ENCODE measurements at regions not wholly inside any gene's neighbourhood (a gene's known extent, or its start where the extent isn't known, plus 50 kb on each side); places are given as distances from the start of the nearest gene placed in this dataset.

DNA sequence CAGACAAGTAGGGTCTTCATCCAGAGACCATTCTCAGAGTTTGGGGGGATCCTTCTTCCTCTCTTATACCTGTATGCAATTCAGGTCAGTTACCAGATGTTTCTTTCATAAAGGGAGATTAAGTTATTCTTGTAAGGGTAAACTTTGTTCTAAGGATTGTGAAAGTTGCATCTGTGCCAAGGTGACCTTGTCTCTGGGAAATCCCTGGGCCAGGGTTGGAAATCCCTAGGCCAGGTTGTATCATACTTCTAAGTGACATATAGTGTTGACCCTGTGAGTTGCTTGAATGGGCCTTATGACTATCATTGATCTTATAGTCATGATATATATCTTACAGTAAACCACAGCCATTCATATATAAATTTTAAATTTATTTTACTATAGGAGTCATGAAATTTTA lies 436.9 kb downstream of the RMST start:
- TF ChIP-seq, protein P1, sequence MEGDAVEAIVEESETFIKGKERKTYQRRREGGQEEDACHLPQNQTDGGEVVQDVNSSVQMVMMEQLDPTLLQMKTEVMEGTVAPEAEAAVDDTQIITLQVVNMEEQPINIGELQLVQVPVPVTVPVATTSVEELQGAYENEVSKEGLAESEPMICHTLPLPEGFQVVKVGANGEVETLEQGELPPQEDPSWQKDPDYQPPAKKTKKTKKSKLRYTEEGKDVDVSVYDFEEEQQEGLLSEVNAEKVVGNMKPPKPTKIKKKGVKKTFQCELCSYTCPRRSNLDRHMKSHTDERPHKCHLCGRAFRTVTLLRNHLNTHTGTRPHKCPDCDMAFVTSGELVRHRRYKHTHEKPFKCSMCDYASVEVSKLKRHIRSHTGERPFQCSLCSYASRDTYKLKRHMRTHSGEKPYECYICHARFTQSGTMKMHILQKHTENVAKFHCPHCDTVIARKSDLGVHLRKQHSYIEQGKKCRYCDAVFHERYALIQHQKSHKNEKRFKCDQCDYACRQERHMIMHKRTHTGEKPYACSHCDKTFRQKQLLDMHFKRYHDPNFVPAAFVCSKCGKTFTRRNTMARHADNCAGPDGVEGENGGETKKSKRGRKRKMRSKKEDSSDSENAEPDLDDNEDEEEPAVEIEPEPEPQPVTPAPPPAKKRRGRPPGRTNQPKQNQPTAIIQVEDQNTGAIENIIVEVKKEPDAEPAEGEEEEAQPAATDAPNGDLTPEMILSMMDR (conservative IDR thresholded peaks at IDR 0.05; ENCODE audit: low read length): no peak
- no peak for TF ChIP-seq EZH2phosphoT487 (IDR thresholded peaks at IDR 0.05; ENCODE audit: borderline replicate concordance, low read depth, low read length)
